ENCODE measurements at regions not wholly inside any gene's neighbourhood (a gene's known extent, or its start where the extent isn't known, plus 50 kb on each side); places are given as distances from the start of the nearest gene placed in this dataset.

- TF ChIP-seq SUZ12 (IDR thresholded peaks at IDR 0.05) = no peak
- no peak for TF ChIP-seq FOXA1 (IDR thresholded peaks at IDR 0.05)
- TF ChIP-seq, protein P1, sequence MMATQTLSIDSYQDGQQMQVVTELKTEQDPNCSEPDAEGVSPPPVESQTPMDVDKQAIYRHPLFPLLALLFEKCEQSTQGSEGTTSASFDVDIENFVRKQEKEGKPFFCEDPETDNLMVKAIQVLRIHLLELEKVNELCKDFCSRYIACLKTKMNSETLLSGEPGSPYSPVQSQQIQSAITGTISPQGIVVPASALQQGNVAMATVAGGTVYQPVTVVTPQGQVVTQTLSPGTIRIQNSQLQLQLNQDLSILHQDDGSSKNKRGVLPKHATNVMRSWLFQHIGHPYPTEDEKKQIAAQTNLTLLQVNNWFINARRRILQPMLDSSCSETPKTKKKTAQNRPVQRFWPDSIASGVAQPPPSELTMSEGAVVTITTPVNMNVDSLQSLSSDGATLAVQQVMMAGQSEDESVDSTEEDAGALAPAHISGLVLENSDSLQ (IDR thresholded peaks at IDR 0.05) = no peak
- no peak for TF ChIP-seq ELF4 (IDR thresholded peaks at IDR 0.05)
- no peak for TF ChIP-seq HDGF (IDR thresholded peaks at IDR 0.05; ENCODE audit: borderline replicate concordance)
- TF ChIP-seq BHLHE40 (IDR thresholded peaks at IDR 0.05; ENCODE audit: borderline replicate concordance) = no peak
- no peak for TF ChIP-seq CTBP1 (IDR thresholded peaks at IDR 0.05; ENCODE audit: borderline replicate concordance)
- no peak for TF ChIP-seq SP1 (IDR thresholded peaks at IDR 0.05)
- no peak for TF ChIP-seq TARDBP (IDR thresholded peaks at IDR 0.05)
- no peak for TF ChIP-seq FOXM1 (IDR thresholded peaks at IDR 0.05; ENCODE audit: borderline replicate concordance)
- no peak for TF ChIP-seq FOXK2 (IDR thresholded peaks at IDR 0.05)
- TF ChIP-seq NFRKB (IDR thresholded peaks at IDR 0.05) = no peak
- no peak for TF ChIP-seq L3MBTL2 (conservative IDR thresholded peaks at IDR 0.05)
Observed at GRCh38 chr2:215705281-215705680, 269.4 kb upstream of the FN1 start.

All from HEK293T (cell line).